Trophoblast cell (in vitro differentiated cells and primary cell): ENCODE measurements at regions not wholly inside any gene's neighbourhood (a gene's known extent, or its start where the extent isn't known, plus 50 kb on each side); places are given as distances from the start of the nearest gene placed in this dataset.

Experiments
- DNase-seq, 2 donors: peaks; one replicate each; pipeline ENCODE4 v3.0.0-alpha.2; 2016
- H2AFZ ChIP-seq: 2 replicates; pipeline ENCODE4 v1.6.1; 2013; ENCODE audit warnings: low read length, moderate library complexity, mild to moderate bottlenecking; ENCODE audit not compliant: insufficient read depth, poor library complexity
- H2AK5ac ChIP-seq: 2 replicates; pipeline ENCODE4 v1.6.1; 2013; ENCODE audit warnings: mild to moderate bottlenecking, low read length
- H2BK120ac ChIP-seq: 2 replicates; pipeline ENCODE4 v1.6.1; 2013; ENCODE audit warnings: low read length, mild to moderate bottlenecking, moderate library complexity; ENCODE audit not compliant: insufficient read depth, poor library complexity
- H2BK12ac ChIP-seq: 2 replicates; pipeline ENCODE4 v1.6.1; 2013; ENCODE audit warnings: mild to moderate bottlenecking, low read length, moderate library complexity
- H2BK5ac ChIP-seq: 2 replicates; pipeline ENCODE4 v1.6.1; 2013; ENCODE audit warnings: low read length, low read depth, moderate library complexity, mild to moderate bottlenecking; ENCODE audit not compliant: poor library complexity
- H3K14ac ChIP-seq: 2 replicates; pipeline ENCODE4 v1.6.1; 2013; ENCODE audit warnings: mild to moderate bottlenecking, low read length
- H3K18ac ChIP-seq: 2 replicates; pipeline ENCODE4 v1.6.1; 2013; ENCODE audit warnings: mild to moderate bottlenecking, low read length
- H3K23ac ChIP-seq: 2 replicates; pipeline ENCODE4 v1.6.1; 2013; ENCODE audit warnings: low read length
- H3K27ac ChIP-seq: 2 replicates; pipeline ENCODE4 v1.5.1; 2013; ENCODE audit warnings: low read depth, mild to moderate bottlenecking, inconsistent platforms, low read length, moderate library complexity
- H3K27me3 ChIP-seq: 2 replicates; pipeline ENCODE4 v1.6.1; 2013; ENCODE audit warnings: inconsistent platforms, mild to moderate bottlenecking, low read length, moderate library complexity; ENCODE audit not compliant: insufficient read depth
- H3K36me3 ChIP-seq, 2 experiments: 1 replicate in 1 of 2; 2 replicates in 1 of 2; pipeline ENCODE4 v1.6.1; 2013; ENCODE audit warnings: low read length in 2 of 2, mild to moderate bottlenecking in 2 of 2, moderate library complexity in 1 of 2; ENCODE audit not compliant: insufficient read depth in 2 of 2, control insufficient read depth in 1 of 2
- H3K4ac ChIP-seq: 2 replicates; pipeline ENCODE4 v1.6.1; 2013; ENCODE audit warnings: low read depth, mild to moderate bottlenecking, low read length, moderate library complexity
- H3K4me1 ChIP-seq, 2 experiments: 1 replicate in 1 of 2; 2 replicates in 1 of 2; pipeline ENCODE4 v1.6.1; 2013; ENCODE audit warnings: low read length in 2 of 2, mild to moderate bottlenecking in 2 of 2, moderate library complexity in 1 of 2; ENCODE audit not compliant: insufficient read depth in 2 of 2, control insufficient read depth in 1 of 2
- H3K4me2 ChIP-seq: 2 replicates; pipeline ENCODE4 v1.6.1; 2013; ENCODE audit warnings: inconsistent platforms, mild to moderate bottlenecking, low read length, moderate library complexity
- H3K4me3 ChIP-seq: 2 replicates; pipeline ENCODE4 v1.5.1; 2013; ENCODE audit warnings: mild to moderate bottlenecking, low read depth, low read length, inconsistent platforms
- H3K79me1 ChIP-seq: one replicate; pipeline ENCODE4 v1.6.1; 2013; ENCODE audit warnings: low read length
- H3K79me2 ChIP-seq: 2 replicates; pipeline ENCODE4 v1.6.1; 2013; ENCODE audit warnings: low read length, mild to moderate bottlenecking; ENCODE audit not compliant: control insufficient read depth, insufficient read depth, poor library complexity
- H3K9ac ChIP-seq: 2 replicates; pipeline ENCODE4 v1.6.1; 2013; ENCODE audit warnings: mild to moderate bottlenecking, low read length
- H3K9me3 ChIP-seq: 2 replicates; pipeline ENCODE4 v1.6.1; 2013; ENCODE audit warnings: low read depth, mild to moderate bottlenecking, control low read depth, inconsistent platforms, low read length; ENCODE audit not compliant: insufficient read depth
- H4K12ac ChIP-seq: 2 replicates; pipeline ENCODE4 v1.6.1; 2013; ENCODE audit warnings: low read depth, mild to moderate bottlenecking, low read length, moderate library complexity
- H4K8ac ChIP-seq: 2 replicates; pipeline ENCODE4 v1.6.1; 2013; ENCODE audit warnings: low read depth, mild to moderate bottlenecking, low read length, moderate library complexity
- H4K91ac ChIP-seq: one replicate; pipeline ENCODE4 v1.6.1; 2013; ENCODE audit warnings: low read depth, mild to moderate bottlenecking, low read length, moderate library complexity
- WGBS: extraction: QIAGEN DNeasy Blood & Tissue Kit; methylation state at CpG from one replicate; pipeline ENCODE4 v1.1.7; 2013; ENCODE audit warnings: missing lambda C conversion rate; ENCODE audit not compliant: insufficient read length, insufficient coverage; ENCODE audit errors: extremely low coverage; 5-methylcytosine and 5-hydroxymethylcytosine counted together

- Histone ChIP-seq H3K4me3 (no peak overlapping the region), H4K91ac (no peak overlapping the region), H3K9me3 (no peaks in the 10 kb centered on the region), H3K4ac (no peak overlapping the region), H2BK120ac (no peak overlapping the region), H3K27ac (no peak overlapping the region), H3K36me3 (no peaks in the 10 kb centered on the region), H2AFZ (no peak overlapping the region), H2AK5ac (no peak overlapping the region), H3K14ac (no peak overlapping the region), H2BK12ac (no peak overlapping the region), H3K18ac (no peak overlapping the region), H3K4me1 (no peaks in the 10 kb centered on the region), H3K79me1 (no peaks in the 10 kb centered on the region), H4K12ac (no peak overlapping the region), H3K4me2 (no peak overlapping the region), H3K9ac (no peak overlapping the region), H3K79me2 (no peaks in the 10 kb centered on the region), H4K8ac (no peak overlapping the region), H3K27me3 (no peaks in the 10 kb centered on the region), H2BK5ac (no peak overlapping the region), H3K23ac (no peak overlapping the region)
- DNase-seq: no peak
- WGBS: no CpG with 5 or more reads among the region's 3 CpGs
These were observed 416.5 kb downstream of the DOK5 start for GRCh38 chr20:54891907-54892306.

GRCh38 chr20:54879393-54879792 lies 404.0 kb downstream of the DOK5 start:
- H3K14ac ChIP-seq: no peak overlapping the region
- H2AFZ ChIP-seq: no peak overlapping the region
- H3K79me2 ChIP-seq: no peaks in the 10 kb centered on the region
- WGBS: no CpG with 5 or more reads among the region's 1 CpG
- H2BK120ac ChIP-seq: no peak overlapping the region
- no peak overlapping the region for H4K8ac ChIP-seq
- no peaks in the 10 kb centered on the region for H3K79me1 ChIP-seq
- no peak overlapping the region for H3K27ac ChIP-seq
- no peak overlapping the region for H4K12ac ChIP-seq
- no peak for DNase-seq
- H3K9me3 ChIP-seq: no peaks in the 10 kb centered on the region
- no peaks in the 10 kb centered on the region for H3K27me3 ChIP-seq
- no peak overlapping the region for H3K4me2 ChIP-seq
- no peak overlapping the region for H4K91ac ChIP-seq
- H3K36me3 ChIP-seq: no peaks in the 10 kb centered on the region
- no peak overlapping the region for H3K18ac ChIP-seq
- H2BK5ac ChIP-seq: no peak overlapping the region
- H3K23ac ChIP-seq: no peak overlapping the region
- H3K4me1 ChIP-seq: no peaks in the 10 kb centered on the region
- no peak overlapping the region for H2AK5ac ChIP-seq
- H2BK12ac ChIP-seq: no peak overlapping the region
- no peak overlapping the region for H3K4me3 ChIP-seq
- no peak overlapping the region for H3K4ac ChIP-seq
- no peak overlapping the region for H3K9ac ChIP-seq

- H2BK120ac ChIP-seq: no peak overlapping the region
- no peak overlapping the region for H3K18ac ChIP-seq
- H4K91ac ChIP-seq: no peak overlapping the region
- H2BK12ac ChIP-seq: no peak overlapping the region
- no peak overlapping the region for H2BK5ac ChIP-seq
- no peak overlapping the region for H2AFZ ChIP-seq
- no peaks in the 10 kb centered on the region for H3K27me3 ChIP-seq
- no peaks in the 10 kb centered on the region for H3K79me1 ChIP-seq
- H4K8ac ChIP-seq: no peak overlapping the region
- no peak overlapping the region for H2AK5ac ChIP-seq
- WGBS: no CpG with 5 or more reads among the region's 3 CpGs
- no peaks in the 10 kb centered on the region for H3K79me2 ChIP-seq
- H3K36me3 ChIP-seq: no peaks in the 10 kb centered on the region
- H3K4me3 ChIP-seq: no peak overlapping the region
- H3K27ac ChIP-seq: no peak overlapping the region
- H3K9ac ChIP-seq: no peak overlapping the region
- no peaks in the 10 kb centered on the region for H3K9me3 ChIP-seq
- no peak overlapping the region for H3K4ac ChIP-seq
- no peak overlapping the region for H3K4me2 ChIP-seq
- H4K12ac ChIP-seq: no peak overlapping the region
- no peak overlapping the region for H3K14ac ChIP-seq
- no peak overlapping the region for H3K23ac ChIP-seq
- H3K4me1 ChIP-seq: no peaks in the 10 kb centered on the region
- DNase-seq: no peak
These were observed 399.9 kb downstream of the DOK5 start for GRCh38 chr20:54875307-54875706.

- Histone ChIP-seq H2AFZ (no peak overlapping the region), H4K12ac (no peak overlapping the region), H3K14ac (no peak overlapping the region), H2AK5ac (no peak overlapping the region), H4K91ac (no peak overlapping the region), H3K4me3 (no peak overlapping the region), H2BK5ac (no peak overlapping the region), H3K27me3 (no peaks in the 10 kb centered on the region), H3K36me3 (no peaks in the 10 kb centered on the region), H3K9me3 (no peaks in the 10 kb centered on the region), H2BK12ac (no peak overlapping the region), H3K27ac (no peak overlapping the region), H3K79me2 (no peaks in the 10 kb centered on the region), H3K79me1 (no peaks in the 10 kb centered on the region), H2BK120ac (no peak overlapping the region), H3K4me2 (no peak overlapping the region), H3K23ac (no peak overlapping the region), H3K4me1 (no peaks in the 10 kb centered on the region), H3K9ac (no peak overlapping the region), H4K8ac (no peak overlapping the region), H3K18ac (no peak overlapping the region), H3K4ac (no peak overlapping the region)
- DNase-seq: no peak
- no CpG with 5 or more reads among the region's 5 CpGs for WGBS
These were observed 399.3 kb downstream of the DOK5 start for GRCh38 chr20:54874718-54875117.
